ENCODE measurements at regions not wholly inside any gene's neighbourhood (a gene's known extent, or its start where the extent isn't known, plus 50 kb on each side); places are given as distances from the start of the nearest gene placed in this dataset.

GRCh38 chr12:18139989-18140596 is 50.1 kb upstream of the RERGL start:
- H3K79me2 ChIP-seq (ENCODE audit: insufficient read depth, low read length), result no peaks in the 10 kb centered on the region
- no peak overlapping the region for H3K14ac ChIP-seq (ENCODE audit: insufficient read depth, low read length)
- H4K5ac ChIP-seq (ENCODE audit: insufficient read length, low read depth, low read length), result no peak overlapping the region
- no peak overlapping the region for H2BK5ac ChIP-seq (ENCODE audit: insufficient read length, low read length)
- no peak overlapping the region for H3K4me2 ChIP-seq (ENCODE audit: insufficient read depth, insufficient read length, low read length)
- H2BK20ac ChIP-seq (ENCODE audit: low read depth, low read length, poor library complexity, severe bottlenecking), result no peak overlapping the region
- no peak overlapping the region for H4K91ac ChIP-seq (ENCODE audit: insufficient read length, low read depth, low read length)
- H3K79me1 ChIP-seq (ENCODE audit: insufficient read depth, low read depth, low read length, poor library complexity, severe bottlenecking), result no peaks in the 10 kb centered on the region
- H3K9me3 ChIP-seq (ENCODE audit: control insufficient read depth, low read depth, low read length), result no peaks in the 10 kb centered on the region
- H4K20me1 ChIP-seq (ENCODE audit: control insufficient read depth, insufficient read depth, insufficient read length), result no peaks in the 10 kb centered on the region
- no peaks in the 10 kb centered on the region for H3K27me3 ChIP-seq (ENCODE audit: insufficient read depth, low read length)
- H3K27me3 Mint-ChIP-seq (ENCODE audit: low read depth), result no peaks in the 10 kb centered on the region
- no peak overlapping the region for H3K4me3 Mint-ChIP-seq
- no CpG with 5 or more reads among the region's 1 CpG for WGBS (ENCODE audit: extremely low coverage, insufficient read length, low lambda C conversion rate)
- H3K4me1 ChIP-seq (ENCODE audit: insufficient read depth, low read length), result no peaks in the 10 kb centered on the region
- H3K27ac Mint-ChIP-seq, result no peak overlapping the region
- no peak overlapping the region for H3K56ac ChIP-seq (ENCODE audit: insufficient read length, low read depth, low read length)
- H3K23me2 ChIP-seq (ENCODE audit: insufficient read length, low read depth, low read length, poor library complexity, severe bottlenecking), result no peaks in the 10 kb centered on the region
- H3K4ac ChIP-seq (ENCODE audit: low read depth, low read length), result no peak overlapping the region
- H3K18ac ChIP-seq (ENCODE audit: insufficient read length, low read depth, low read length), result no peak overlapping the region
- no peak overlapping the region for H2BK15ac ChIP-seq (ENCODE audit: low read depth, low read length)
- H3K27ac ChIP-seq (ENCODE audit: insufficient read length, low read depth, low read length), result no peak overlapping the region
- no peaks in the 10 kb centered on the region for H3K36me3 Mint-ChIP-seq (ENCODE audit: insufficient read depth in 1 of 3, low read depth in 3 of 3)
- no peak overlapping the region for H3K23ac ChIP-seq (ENCODE audit: insufficient read length, low read depth, low read length)
- H4K8ac ChIP-seq (replicated peaks; ENCODE audit: insufficient read length, low read depth, low read length), result no peak overlapping the region
- H2BK12ac ChIP-seq (ENCODE audit: insufficient read length, low read depth, low read length), result no peak overlapping the region
- TF ChIP-seq CTCF (conservative IDR thresholded peaks at IDR 0.05), result peak; percentile 89
- H2AK5ac ChIP-seq (ENCODE audit: insufficient read length, low read length), result no peak overlapping the region
- DNase-seq, result no peak
- no peak overlapping the region for H3T11ph ChIP-seq (ENCODE audit: low read length)
- no peak overlapping the region for H2AFZ ChIP-seq (ENCODE audit: low read length)
- H3K9ac ChIP-seq (ENCODE audit: extremely low read depth, insufficient read length, low read length), result no peak overlapping the region
- peaks cover 0 to 5% of the 10 kb centered on the region in 2 experiments; a peak in 2 of 4 replicates for H3K4me1 Mint-ChIP-seq
- no peaks in the 10 kb centered on the region for H3K9me3 Mint-ChIP-seq
- H2BK120ac ChIP-seq (ENCODE audit: low read depth, low read length, poor library complexity, severe bottlenecking), result no peak overlapping the region

Measured in H9 (cell line).